Caco-2 (cell line): ENCODE measurements at regions not wholly inside any gene's neighbourhood (a gene's known extent, or its start where the extent isn't known, plus 50 kb on each side); places are given as distances from the start of the nearest gene placed in this dataset.
"Not testable (repeated sequence)": the region's sequence is repeated elsewhere in the genome, so short reads cannot be mapped to it uniquely, and the experiment has no call there.

Experiments
- BruUV-seq: library from RNA; stranded (reverse); fragments of 400-500 nt; replicated peaks from 2 replicates; lab custom pipeline; 2021; lab: Mats Ljungman, UMichigan
- CTCF ChIA-PET: fragments of 300-600 bp; sonication (Branson Sonifier 250); formaldehyde crosslinking; loops from one replicate; lab custom pipeline; 2022; ENCODE audit warnings: antibody characterized with exemption; lab: Charles Lee
- POLR2A ChIA-PET: fragments of 300-600 bp; sonication (Branson Sonifier 250); formaldehyde crosslinking; loops from one replicate; lab custom pipeline; 2022; ENCODE audit warnings: antibody characterized with exemption; lab: Charles Lee
- DNase-seq, 2 experiments: peaks; one replicate each; pipeline versions ENCODE4 v3.0.0 to v3.0.0-alpha.2; 2020 to 2022
- H3K27me3 ChIP-seq: replicated peaks from 2 replicates; pipeline ENCODE4 v1.6.0; 2011; ENCODE audit warnings: low read length; ENCODE audit not compliant: control insufficient read depth, insufficient read depth
- H3K36me3 ChIP-seq: 2 replicates; pipeline ENCODE4 v1.5.1; 2011; ENCODE audit warnings: low read length; ENCODE audit not compliant: control insufficient read depth, insufficient read depth
- H3K4me1 ChIP-seq: fragments of 250-450 bp; sonication (Bioruptor Pico); 2 replicates; pipeline ENCODE4 v1.5.1; 2020; ENCODE audit warnings: mild to moderate bottlenecking
- H3K4me3 ChIP-seq: 2 replicates; pipeline ENCODE4 v1.5.1; 2011; ENCODE audit warnings: low read depth, mild to moderate bottlenecking, control low read depth, low read length
- H3K9me3 ChIP-seq: fragments of 250-450 bp; sonication (Bioruptor Pico); 2 replicates; pipeline ENCODE4 v1.5.1; 2020; ENCODE audit warnings: mild to moderate bottlenecking, moderate library complexity
- H3K27ac Mint-ChIP-seq: one replicate; pipeline ENCODE4 v1.8.0; 2022; ENCODE audit warnings: mixed read lengths; ENCODE audit not compliant: unreplicated experiment
- H3K27me3 Mint-ChIP-seq: one replicate; pipeline ENCODE4 v1.8.0; 2022; ENCODE audit warnings: mixed read lengths; ENCODE audit not compliant: insufficient read depth, unreplicated experiment
- H3K36me3 Mint-ChIP-seq: one replicate; pipeline ENCODE4 v1.8.0; 2022; ENCODE audit warnings: mild to moderate bottlenecking, mixed read lengths; ENCODE audit not compliant: insufficient read depth, unreplicated experiment
- H3K4me1 Mint-ChIP-seq: one replicate; pipeline ENCODE4 v1.8.0; 2022; ENCODE audit warnings: low read depth, mixed read lengths; ENCODE audit not compliant: unreplicated experiment
- H3K4me3 Mint-ChIP-seq: one replicate; pipeline ENCODE4 v1.8.0; 2022; ENCODE audit warnings: mild to moderate bottlenecking, moderate library complexity, mixed read lengths; ENCODE audit not compliant: unreplicated experiment
- H3K9me3 Mint-ChIP-seq: one replicate; pipeline ENCODE4 v1.8.0; 2022; ENCODE audit warnings: mixed read lengths; ENCODE audit not compliant: unreplicated experiment
- intact Hi-C: fragments of 100-400 bp; cut with micrococcal nuclease; formaldehyde crosslinking; loops from one replicate; pipeline ENCODE4 v1.10.0; 2022; ENCODE audit not compliant: unreplicated experiment

GRCh38 chr2:131948641-131949040, 213.1 kb downstream of the ANKRD30BL start:
- DNase-seq, H3K4me1 Mint-ChIP-seq, intact Hi-C loops, H3K27ac Mint-ChIP-seq, H3K9me3 ChIP-seq, H3K4me3 Mint-ChIP-seq, H3K9me3 Mint-ChIP-seq, BruUV-seq, H3K36me3 Mint-ChIP-seq, H3K36me3 ChIP-seq, H3K27me3 ChIP-seq, POLR2A ChIA-PET, CTCF ChIA-PET, H3K4me3 ChIP-seq, H3K4me1 ChIP-seq, H3K27me3 Mint-ChIP-seq: not testable (repeated sequence)

DNA sequence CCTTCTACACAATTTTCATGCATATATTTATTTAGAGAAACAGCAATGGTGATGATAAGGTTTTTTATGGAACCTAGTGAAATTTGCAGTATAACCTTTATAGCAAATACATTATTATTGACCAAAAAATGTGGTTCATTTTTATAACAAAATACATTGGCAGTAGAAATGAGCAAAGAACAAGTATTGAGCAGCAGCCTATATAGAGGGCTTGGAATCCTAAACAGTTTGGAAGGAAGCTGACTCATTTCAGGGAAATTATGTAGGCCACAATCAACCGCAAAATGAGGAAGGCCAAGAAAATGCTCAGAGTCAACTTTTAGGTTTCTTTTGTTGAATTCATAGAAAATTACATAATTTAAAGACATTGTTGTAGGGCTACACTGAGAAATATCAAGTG, 238.5 kb downstream of the ANKRD30BL start:
- H3K4me3 Mint-ChIP-seq, POLR2A ChIA-PET, H3K36me3 ChIP-seq, CTCF ChIA-PET, H3K4me1 Mint-ChIP-seq, H3K27ac Mint-ChIP-seq, H3K4me3 ChIP-seq, BruUV-seq, H3K9me3 ChIP-seq, H3K9me3 Mint-ChIP-seq, H3K36me3 Mint-ChIP-seq, H3K27me3 ChIP-seq, H3K4me1 ChIP-seq, intact Hi-C loops, DNase-seq, H3K27me3 Mint-ChIP-seq: not testable (repeated sequence)

- H3K4me3 ChIP-seq, DNase-seq, H3K27me3 ChIP-seq, H3K36me3 Mint-ChIP-seq, POLR2A ChIA-PET, H3K4me1 ChIP-seq, BruUV-seq, CTCF ChIA-PET, H3K9me3 Mint-ChIP-seq, intact Hi-C loops, H3K9me3 ChIP-seq, H3K36me3 ChIP-seq, H3K27ac Mint-ChIP-seq, H3K4me3 Mint-ChIP-seq, H3K27me3 Mint-ChIP-seq, H3K4me1 Mint-ChIP-seq: not testable (repeated sequence)
These were observed 238.9 kb downstream of the ANKRD30BL start for GRCh38 chr2:131922854-131923253.
